Endothelial cell of umbilical vein (primary cell): ENCODE measurements at regions not wholly inside any gene's neighbourhood (a gene's known extent, or its start where the extent isn't known, plus 50 kb on each side); places are given as distances from the start of the nearest gene placed in this dataset.

Source experiments
- BruUV-seq: library from RNA; stranded (reverse); fragments of 400-500 nt; replicated peaks from 2 replicates; lab custom pipeline; 2021; lab: Mats Ljungman, UMichigan
- CTCF ChIA-PET: fragments of 300-600, 350-600 bp; sonication (Branson Sonifier 250); formaldehyde crosslinking; loops from one replicate; lab custom pipeline; 2021; ENCODE audit warnings: antibody characterized with exemption, inconsistent platforms; lab: Charles Lee
- POLR2A ChIA-PET: fragments of 300-600, 350-600 bp; sonication (Branson Sonifier 250); formaldehyde crosslinking; loops from one replicate; lab custom pipeline; 2021; ENCODE audit warnings: antibody characterized with exemption, inconsistent platforms; lab: Charles Lee
- DNase-seq: peaks from one replicate; pipeline ENCODE4 v3.0.0-alpha.2; 2011; ENCODE audit warnings: low read depth, low spot score
- FAIRE-seq: peaks from 2 replicates; lab custom pipeline; 2011; peaks lifted over from hg19 to GRCh38; lab: Jason Lieb, UNC
- H2AFZ ChIP-seq: 2 replicates; pipeline ENCODE4 v1.6.0; 2012; ENCODE audit warnings: low read depth, low read length, control low read depth, inconsistent platforms
- H3K27ac ChIP-seq: 2 replicates; pipeline ENCODE4 v1.5.1; 2011; ENCODE audit warnings: low read depth, mild to moderate bottlenecking, control low read depth, low read length, moderate library complexity; ENCODE audit not compliant: insufficient read depth
- H3K27me3 ChIP-seq, 2 experiments: 2 replicates each; pipeline versions ENCODE4 v1.6.0 to v1.6.1; 2011; ENCODE audit warnings: low read length in 2 of 2, mixed read lengths in 1 of 2; ENCODE audit not compliant: control insufficient read depth in 2 of 2, insufficient read depth in 2 of 2
- H3K36me3 ChIP-seq, 2 experiments: 2 replicates in 1 of 2; 3 replicates in 1 of 2; pipeline ENCODE4 v1.5.1; 2011; ENCODE audit warnings: low read length in 2 of 2, mild to moderate bottlenecking in 1 of 2, moderate library complexity in 1 of 2; ENCODE audit not compliant: control insufficient read depth in 2 of 2, insufficient read depth in 2 of 2; ENCODE audit errors: extremely low read depth in 1 of 2
- H3K4me1 ChIP-seq: 3 replicates; pipeline ENCODE4 v1.5.1; 2011; ENCODE audit warnings: mild to moderate bottlenecking, low read length; ENCODE audit not compliant: control insufficient read depth, insufficient read depth; ENCODE audit errors: extremely low read depth
- H3K4me2 ChIP-seq: 2 replicates; pipeline ENCODE4 v1.6.1; 2011; ENCODE audit warnings: low read length, control low read depth, mixed read lengths; ENCODE audit not compliant: insufficient read depth
- H3K4me3 ChIP-seq, 3 experiments: fragments of 200-600 bp in 1 of 3; sonication (generic), shearing (Covaris generic) in 1 of 3; replicated peaks in 1 of 3; 2 replicates each; pipeline ENCODE4 v1.5.1; 2011 to 2016; ENCODE audit warnings: control low read depth in 3 of 3, low read length in 3 of 3, mild to moderate bottlenecking in 2 of 3, inconsistent platforms in 1 of 3, low read depth in 1 of 3, moderate library complexity in 1 of 3; ENCODE audit not compliant: insufficient read depth in 1 of 3
- H3K79me2 ChIP-seq: 2 replicates; pipeline ENCODE4 v1.6.0; 2012; ENCODE audit warnings: low read length, inconsistent platforms; ENCODE audit not compliant: control insufficient read depth, insufficient read depth
- H3K9ac ChIP-seq: replicated peaks from 2 replicates; pipeline ENCODE3; 2011; ENCODE audit warnings: low read length, control low read depth; ENCODE audit not compliant: insufficient read depth; ENCODE audit errors: extremely low read depth
- H3K9me1 ChIP-seq: replicated peaks from 3 replicates; pipeline ENCODE4 v1.6.0; 2011; ENCODE audit warnings: mild to moderate bottlenecking, low read length; ENCODE audit not compliant: control insufficient read depth, insufficient read depth; ENCODE audit errors: extremely low read depth
- H3K9me3 ChIP-seq: replicated peaks from 2 replicates; pipeline ENCODE4 v1.5.1; 2012; ENCODE audit warnings: low read length, inconsistent platforms; ENCODE audit not compliant: control insufficient read depth, insufficient read depth
- H4K20me1 ChIP-seq: replicated peaks from 2 replicates; pipeline ENCODE3; 2011; ENCODE audit warnings: mild to moderate bottlenecking, low read length; ENCODE audit not compliant: control insufficient read depth, insufficient read depth; ENCODE audit errors: extremely low read depth
- EZH2 ChIP-seq: IDR thresholded peaks from 2 replicates; pipeline ENCODE4 v1.6.1; 2012; ENCODE audit warnings: borderline replicate concordance, low read depth, mild to moderate bottlenecking, moderate library complexity, low read length, inconsistent platforms; ENCODE audit not compliant: severe bottlenecking
- FOS ChIP-seq: IDR thresholded peaks from 2 replicates; pipeline ENCODE4 v1.6.1; 2011; ENCODE audit warnings: mild to moderate bottlenecking, low read length, moderate library complexity, borderline replicate concordance; ENCODE audit not compliant: insufficient read depth
- GATA2 ChIP-seq: IDR thresholded peaks from 2 replicates; pipeline ENCODE4 v1.7.0; 2011; ENCODE audit warnings: low read depth, mild to moderate bottlenecking, moderate library complexity, mixed read lengths, low read length; ENCODE audit not compliant: insufficient read length, insufficient read depth
- JUN ChIP-seq: IDR thresholded peaks from 2 replicates; pipeline ENCODE4 v1.6.1; 2011; ENCODE audit warnings: borderline replicate concordance, low read depth; ENCODE audit not compliant: insufficient read length, insufficient read depth
- MYC ChIP-seq: IDR thresholded peaks from one replicate; pipeline ENCODE4 v1.6.1; 2011; ENCODE audit warnings: mild to moderate bottlenecking, low read depth, low read length
- POLR2A ChIP-seq: IDR thresholded peaks from 2 replicates; pipeline ENCODE4 v1.6.1; 2012; ENCODE audit warnings: low read depth, mild to moderate bottlenecking, control low read depth, low read length
- POLR2AphosphoS5 ChIP-seq: IDR thresholded peaks from 2 replicates; pipeline ENCODE4 v1.6.1; 2012; ENCODE audit warnings: low read depth, mild to moderate bottlenecking, control low read depth, low read length, moderate library complexity; ENCODE audit not compliant: insufficient read depth
- dilution Hi-C: fragments of 300-500 bp; cut with MboI; formaldehyde crosslinking; loops from one replicate; pipeline ENCODE4 v1.15.0; 2019; ENCODE audit warnings: low sequenced_read_pairs; ENCODE audit not compliant: extremely low pct_ligation_motif_present
- intact Hi-C: fragments of 100-400 bp; cut with micrococcal nuclease; formaldehyde crosslinking; loops from one replicate; pipeline ENCODE4 v1.10.0; 2022
- TF ChIP-seq, protein P1 (sequence below): IDR thresholded peaks from 2 replicates; pipeline ENCODE4 v1.6.1; 2011; ENCODE audit not compliant: insufficient read depth, insufficient read length
- TF ChIP-seq, protein P2 (sequence below), 2 donors: IDR thresholded peaks; 1 replicate in 1 of 2; 2 replicates in 1 of 2; pipeline ENCODE4 v1.5.1; 2011; ENCODE audit warnings: low read length in 2 of 2, mild to moderate bottlenecking in 2 of 2, moderate library complexity in 2 of 2, control low read depth in 1 of 2, inconsistent platforms in 1 of 2, low read depth in 1 of 2; ENCODE audit not compliant: insufficient read depth in 1 of 2; ENCODE audit errors: extremely low read depth in 1 of 2

DNA sequence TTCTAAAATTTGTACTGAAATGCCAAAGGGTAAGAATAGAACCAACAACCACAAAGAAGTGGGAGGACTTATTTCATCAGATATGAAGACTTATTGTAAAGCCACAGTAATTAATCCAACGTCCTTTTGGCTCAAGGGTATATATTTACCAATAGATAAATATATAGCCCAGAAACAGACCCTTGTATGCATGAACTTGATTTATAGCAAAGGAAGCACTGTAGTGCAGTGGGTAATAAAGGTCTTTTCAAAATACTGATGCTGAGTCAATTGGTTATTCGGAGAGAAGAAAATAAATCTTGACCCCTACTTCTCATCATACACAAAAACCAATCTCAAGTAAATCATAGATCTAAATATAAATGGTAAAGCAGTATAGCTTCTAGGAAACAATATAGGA lies 200.5 kb upstream of the ST6GAL2 start:
- FAIRE-seq (no peak), DNase-seq (no peak)
- H3K9ac ChIP-seq = no peak overlapping the region
- H3K4me3 ChIP-seq = no peak overlapping the region
- no TSS peak for BruUV-seq
- ChIA-PET CTCF (no interaction called here), POLR2A (no interaction called here)
- TF ChIP-seq, protein P1, sequence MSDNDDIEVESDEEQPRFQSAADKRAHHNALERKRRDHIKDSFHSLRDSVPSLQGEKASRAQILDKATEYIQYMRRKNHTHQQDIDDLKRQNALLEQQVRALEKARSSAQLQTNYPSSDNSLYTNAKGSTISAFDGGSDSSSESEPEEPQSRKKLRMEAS = no peak
- no peak for TF ChIP-seq POLR2A
- TF ChIP-seq GATA2 = no peak
- TF ChIP-seq JUN = no peak
- no peak for TF ChIP-seq FOS
- no peak for TF ChIP-seq MYC
- no peak for TF ChIP-seq EZH2
- TF ChIP-seq, protein P2, sequence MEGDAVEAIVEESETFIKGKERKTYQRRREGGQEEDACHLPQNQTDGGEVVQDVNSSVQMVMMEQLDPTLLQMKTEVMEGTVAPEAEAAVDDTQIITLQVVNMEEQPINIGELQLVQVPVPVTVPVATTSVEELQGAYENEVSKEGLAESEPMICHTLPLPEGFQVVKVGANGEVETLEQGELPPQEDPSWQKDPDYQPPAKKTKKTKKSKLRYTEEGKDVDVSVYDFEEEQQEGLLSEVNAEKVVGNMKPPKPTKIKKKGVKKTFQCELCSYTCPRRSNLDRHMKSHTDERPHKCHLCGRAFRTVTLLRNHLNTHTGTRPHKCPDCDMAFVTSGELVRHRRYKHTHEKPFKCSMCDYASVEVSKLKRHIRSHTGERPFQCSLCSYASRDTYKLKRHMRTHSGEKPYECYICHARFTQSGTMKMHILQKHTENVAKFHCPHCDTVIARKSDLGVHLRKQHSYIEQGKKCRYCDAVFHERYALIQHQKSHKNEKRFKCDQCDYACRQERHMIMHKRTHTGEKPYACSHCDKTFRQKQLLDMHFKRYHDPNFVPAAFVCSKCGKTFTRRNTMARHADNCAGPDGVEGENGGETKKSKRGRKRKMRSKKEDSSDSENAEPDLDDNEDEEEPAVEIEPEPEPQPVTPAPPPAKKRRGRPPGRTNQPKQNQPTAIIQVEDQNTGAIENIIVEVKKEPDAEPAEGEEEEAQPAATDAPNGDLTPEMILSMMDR (IDR thresholded peaks at IDR 0.05; ENCODE audit: extremely low read depth in 1 of 2, insufficient read depth in 1 of 2, low read depth in 1 of 2, low read length in 2 of 2) = no peak
- TF ChIP-seq POLR2AphosphoS5 = no peak
- H3K4me1 ChIP-seq = no peaks in the 10 kb centered on the region
- no peak overlapping the region for H2AFZ ChIP-seq
- H3K79me2 ChIP-seq = no peaks in the 10 kb centered on the region
- H3K27ac ChIP-seq = no peak overlapping the region
- H4K20me1 ChIP-seq = no peaks in the 10 kb centered on the region
- H3K36me3 ChIP-seq = no peaks in the 10 kb centered on the region
- dilution Hi-C loops = no loop called here
- no peaks in the 10 kb centered on the region for H3K9me3 ChIP-seq
- intact Hi-C loops = no loop called here
- H3K9me1 ChIP-seq = no peaks in the 10 kb centered on the region
- no peak overlapping the region for H3K4me2 ChIP-seq
- no peaks in the 10 kb centered on the region for H3K27me3 ChIP-seq
